ENCODE measurements at regions not wholly inside any gene's neighbourhood (a gene's known extent, or its start where the extent isn't known, plus 50 kb on each side); places are given as distances from the start of the nearest gene placed in this dataset.
"Not testable (repeated sequence)": the region's sequence is repeated elsewhere in the genome, so short reads cannot be mapped to it uniquely, and the experiment has no call there.

DNA sequence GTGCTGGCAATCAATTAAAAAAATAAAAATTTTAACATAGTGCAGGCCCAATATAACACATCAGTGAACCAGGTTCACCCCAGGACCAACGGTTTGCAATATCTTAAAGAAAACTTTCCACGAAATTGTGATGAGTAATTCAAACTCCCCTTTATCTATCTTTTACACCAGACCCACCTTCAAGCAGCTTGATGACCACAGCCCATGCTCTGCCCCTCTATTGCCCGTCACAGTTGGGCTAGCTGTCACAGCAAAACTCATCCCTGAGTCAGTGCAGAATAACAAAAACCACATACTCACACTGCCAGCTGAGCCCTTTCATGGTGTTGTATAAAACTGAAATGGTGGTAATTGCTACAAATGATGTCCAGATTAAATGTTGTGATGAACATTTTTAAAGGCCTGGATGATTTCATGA lies 112.5 kb upstream of the CREB1 start:
- DNase-seq = no peak

DNA sequence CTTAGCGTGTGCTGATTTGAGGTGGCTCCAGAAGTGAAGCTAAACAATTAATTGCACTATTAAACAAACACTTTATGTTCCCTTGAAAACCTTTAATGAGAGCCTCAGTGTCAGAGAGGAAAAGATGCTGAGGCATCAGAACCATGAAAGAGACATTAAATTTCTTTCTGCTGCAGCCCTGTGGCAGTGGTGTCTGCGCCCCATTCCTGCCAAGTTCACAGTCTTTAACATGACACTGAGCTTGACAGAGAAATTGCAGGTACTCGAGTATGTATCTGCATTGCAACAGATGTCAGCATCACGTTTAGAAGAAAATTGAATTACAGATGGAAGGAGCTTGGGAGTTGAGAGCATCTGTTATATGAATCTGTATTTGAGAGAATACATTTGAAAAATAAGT lies 111.3 kb upstream of the CREB1 start:
- no peak for DNase-seq

DNA sequence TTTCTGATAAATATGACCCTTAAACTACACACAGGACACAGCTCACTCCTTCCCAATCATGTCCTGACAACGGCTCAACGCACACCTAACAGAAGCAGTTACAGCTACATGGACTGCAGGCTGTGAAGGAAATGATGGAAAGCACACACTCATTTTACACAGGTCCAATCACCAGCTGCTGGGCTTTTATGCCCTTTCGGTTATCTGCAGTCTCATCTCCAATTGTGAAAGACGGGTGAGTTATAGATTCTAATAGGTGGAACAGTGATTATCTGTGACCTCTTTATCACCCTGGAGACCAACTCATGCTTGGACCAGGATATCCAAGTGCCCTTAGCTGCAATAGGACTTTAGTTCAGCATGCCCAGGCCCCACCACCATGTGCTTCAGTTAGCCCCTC lies 110.4 kb upstream of the CREB1 start:
- DNase-seq = no peak

DNA sequence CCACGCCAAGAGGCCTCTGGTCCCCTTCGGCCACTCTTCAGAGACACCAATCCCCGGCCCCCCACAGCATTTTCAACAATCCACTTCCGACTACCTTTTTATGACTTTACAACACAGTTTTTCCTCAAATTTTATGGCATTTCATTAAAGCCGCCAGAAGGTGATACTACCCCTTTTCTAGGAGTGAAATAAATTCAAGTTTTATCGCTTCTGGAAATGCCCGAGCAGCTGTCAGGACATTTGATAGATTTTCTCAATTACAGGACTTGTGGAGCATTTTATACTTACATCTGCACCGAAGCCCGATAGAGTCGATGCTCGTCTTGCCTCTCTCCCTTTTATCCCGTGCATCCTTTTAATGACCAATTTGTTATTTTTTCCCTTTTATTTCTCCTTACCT lies 108.1 kb upstream of the CREB1 start:
- DNase-seq = no peak

DNA sequence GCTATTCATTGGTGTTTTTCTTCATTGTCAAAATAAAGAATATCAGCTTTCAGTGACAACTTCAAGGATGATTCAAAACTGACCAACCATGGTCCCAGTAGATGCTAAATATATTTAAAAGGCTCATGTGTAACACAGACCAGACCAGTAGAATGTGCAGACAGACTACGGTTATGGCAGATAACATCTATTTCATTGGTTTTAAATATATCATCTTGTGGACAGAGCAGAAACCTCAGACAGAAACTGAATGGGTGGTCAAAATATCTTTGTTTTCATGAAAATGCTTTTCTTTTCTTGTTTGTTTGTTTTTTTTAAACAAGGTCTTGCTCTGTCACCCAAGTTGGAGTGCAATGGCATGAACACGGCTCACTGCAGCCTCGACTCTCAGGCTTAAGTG lies 107.4 kb upstream of the CREB1 start:
- DNase-seq = no peak

DNA sequence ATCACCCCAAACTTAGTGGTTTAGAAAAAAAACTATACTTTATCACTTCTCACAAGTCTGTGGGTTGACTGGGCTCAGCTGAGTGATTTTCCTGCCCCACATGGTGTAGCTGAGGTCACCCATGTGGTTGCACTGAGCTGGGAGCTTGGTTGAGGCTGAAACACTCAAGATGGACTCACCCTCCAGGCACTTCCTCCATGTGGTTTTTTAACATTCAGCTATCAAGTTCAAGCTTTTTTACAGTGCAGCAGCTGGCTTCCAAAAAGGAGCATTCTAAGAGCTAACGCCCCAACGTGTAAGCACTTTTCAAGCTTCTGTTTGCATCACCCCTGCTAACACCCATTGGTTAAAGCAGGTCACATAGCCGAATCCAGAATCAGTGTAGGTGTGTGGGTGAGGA lies 105.9 kb upstream of the CREB1 start:
- no peak for DNase-seq

DNA sequence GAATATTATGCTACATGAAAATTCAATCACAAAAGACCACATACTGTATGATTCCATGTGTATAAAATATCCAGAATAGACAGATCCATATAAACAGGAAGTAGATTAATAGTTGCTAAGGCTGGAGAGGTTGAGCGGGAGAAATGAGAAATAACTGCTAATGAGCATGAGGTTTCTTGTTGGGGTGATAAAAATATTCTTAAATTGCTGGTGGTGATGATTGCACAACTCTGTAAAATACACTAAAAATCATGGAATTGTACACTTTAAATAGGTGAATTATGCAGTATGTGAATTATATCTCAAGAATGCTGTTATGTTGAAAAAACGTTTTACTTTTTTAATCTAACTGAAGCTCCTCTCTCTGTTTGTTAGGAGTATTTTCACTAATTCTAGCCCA lies 101.8 kb upstream of the CREB1 start:
- no peak for DNase-seq

DNA sequence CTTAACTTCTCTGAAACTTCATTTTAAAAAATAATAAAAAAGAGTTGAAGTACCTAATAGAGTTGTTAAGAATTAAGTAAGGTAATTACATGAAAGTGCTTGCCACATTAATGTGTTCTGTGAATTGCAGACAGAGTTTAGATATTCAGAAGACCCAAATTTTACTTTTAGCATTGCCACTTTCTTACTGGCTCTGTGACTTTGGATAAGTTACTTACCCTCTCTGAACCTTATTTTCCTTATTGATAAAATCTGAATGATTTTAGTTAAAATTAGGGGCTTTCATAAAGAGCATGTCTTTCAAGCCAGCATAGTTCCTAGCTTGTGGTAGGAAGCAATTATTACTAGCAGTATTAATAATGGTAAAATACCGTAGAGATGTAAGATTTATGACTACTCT lies 101.2 kb upstream of the CREB1 start:
- DNase-seq = no peak

DNA sequence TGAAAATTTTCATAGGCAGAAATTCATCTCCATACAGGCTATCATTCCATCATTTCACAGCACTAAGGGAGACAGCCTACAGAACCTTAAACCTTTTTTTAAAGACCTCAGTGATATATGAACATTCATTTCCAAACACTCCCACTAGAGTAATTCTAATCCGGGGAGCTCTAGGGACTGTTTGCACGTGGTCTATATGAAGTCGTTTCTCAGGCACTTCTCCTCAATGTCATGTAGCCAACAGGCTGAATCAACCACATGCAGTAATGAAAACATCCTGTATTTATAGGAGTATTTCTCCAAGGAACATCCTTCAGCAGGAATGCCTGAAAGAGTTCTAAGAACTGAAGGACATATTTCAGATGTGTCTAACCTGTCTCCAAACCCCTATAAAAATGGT lies 97.3 kb upstream of the CREB1 start:
- DNase-seq = no peak

DNA sequence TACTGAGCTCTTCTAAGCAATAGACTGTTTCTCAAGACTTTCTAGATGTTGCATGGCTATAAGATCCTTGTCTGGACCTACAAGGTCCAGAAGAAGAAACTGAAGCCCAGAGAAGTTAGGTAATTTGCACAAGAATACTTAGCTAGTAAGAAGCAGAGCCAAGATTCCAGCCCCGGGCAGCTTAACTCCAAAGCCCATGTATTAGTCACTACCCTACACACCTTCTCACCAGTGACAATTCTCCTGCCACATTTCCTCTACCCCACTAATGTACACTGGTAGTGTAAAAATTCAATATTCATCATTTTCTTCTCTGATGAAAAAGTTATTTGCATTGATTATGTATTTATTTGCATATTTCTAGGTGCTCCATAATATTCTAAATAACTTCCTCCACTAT lies 95.5 kb upstream of the CREB1 start:
- DNase-seq = no peak

DNA sequence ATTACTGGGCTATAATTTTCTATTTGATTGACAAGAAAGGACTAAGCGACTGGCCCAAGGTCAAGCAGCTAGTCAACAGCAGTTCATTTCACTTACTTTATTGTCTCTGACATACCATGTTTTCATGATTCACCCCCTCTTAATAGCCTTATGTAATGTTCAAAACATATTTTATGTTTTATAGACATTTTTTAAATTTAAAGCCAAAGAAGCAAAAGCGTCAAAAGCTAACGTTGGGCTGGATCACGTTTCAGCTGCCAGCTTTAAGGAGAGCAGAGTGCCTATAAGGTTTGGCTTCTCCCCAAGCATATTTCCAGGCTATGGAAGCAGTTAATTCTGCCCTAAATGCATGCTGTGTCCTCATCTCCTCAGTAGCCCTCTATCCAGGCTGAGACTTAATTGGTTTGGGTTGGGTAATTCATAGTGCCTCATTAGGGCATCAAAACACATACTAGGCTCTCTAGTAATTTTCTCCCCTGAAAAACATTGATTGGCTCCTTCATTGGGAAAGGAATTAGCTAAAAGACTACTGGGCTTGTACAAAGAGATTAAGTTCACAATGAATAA lies 94.8 kb upstream of the CREB1 start:
- no peak for DNase-seq

DNA sequence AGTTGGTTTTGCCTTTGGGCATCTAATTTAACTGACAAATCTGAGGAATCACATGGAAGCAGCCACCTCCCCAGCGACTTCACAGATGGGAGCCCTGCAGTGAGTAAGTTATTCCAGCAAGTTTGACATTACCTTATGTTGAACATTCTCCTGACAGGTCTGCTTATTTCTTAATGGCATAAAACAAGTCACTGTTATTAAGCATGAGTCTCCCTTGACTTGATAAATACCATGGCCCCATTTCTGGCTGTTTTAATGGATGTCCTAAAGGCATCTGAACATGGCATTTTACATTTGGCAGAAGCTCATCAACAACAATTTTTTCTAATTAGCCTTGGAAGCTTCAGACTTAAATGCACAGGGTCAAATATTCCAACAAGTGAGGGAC lies 92.6 kb upstream of the CREB1 start:
- no peak for DNase-seq

DNA sequence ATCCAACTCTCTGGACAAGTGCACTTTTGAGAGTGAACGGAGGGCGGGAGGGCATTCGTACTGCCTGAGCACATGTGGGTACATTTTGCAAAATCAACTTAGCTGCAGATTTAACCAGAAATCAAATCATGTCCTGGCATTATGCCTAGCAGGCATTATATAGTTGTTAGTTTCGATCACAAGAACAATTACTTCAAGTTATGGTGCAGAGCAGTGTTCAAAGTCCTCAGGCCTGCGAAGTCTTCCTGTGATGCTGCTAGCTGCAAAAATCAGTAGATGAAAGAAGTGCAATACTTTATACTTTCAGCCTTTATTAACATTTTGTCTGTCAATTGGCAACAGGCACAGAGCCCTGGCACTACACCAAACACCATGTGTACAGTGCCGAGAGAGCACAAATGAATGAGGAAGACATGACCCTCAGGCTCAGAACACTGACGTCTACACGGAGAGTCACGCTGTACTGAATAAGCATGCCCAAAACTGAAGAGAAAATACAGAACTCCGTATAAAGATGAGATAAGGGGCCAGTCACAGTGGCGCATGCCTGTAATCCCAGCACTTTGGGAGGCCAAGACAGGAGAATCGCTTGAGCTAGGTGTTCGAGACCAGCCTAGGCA lies 92.1 kb upstream of the CREB1 start:
- no peak for DNase-seq

DNA sequence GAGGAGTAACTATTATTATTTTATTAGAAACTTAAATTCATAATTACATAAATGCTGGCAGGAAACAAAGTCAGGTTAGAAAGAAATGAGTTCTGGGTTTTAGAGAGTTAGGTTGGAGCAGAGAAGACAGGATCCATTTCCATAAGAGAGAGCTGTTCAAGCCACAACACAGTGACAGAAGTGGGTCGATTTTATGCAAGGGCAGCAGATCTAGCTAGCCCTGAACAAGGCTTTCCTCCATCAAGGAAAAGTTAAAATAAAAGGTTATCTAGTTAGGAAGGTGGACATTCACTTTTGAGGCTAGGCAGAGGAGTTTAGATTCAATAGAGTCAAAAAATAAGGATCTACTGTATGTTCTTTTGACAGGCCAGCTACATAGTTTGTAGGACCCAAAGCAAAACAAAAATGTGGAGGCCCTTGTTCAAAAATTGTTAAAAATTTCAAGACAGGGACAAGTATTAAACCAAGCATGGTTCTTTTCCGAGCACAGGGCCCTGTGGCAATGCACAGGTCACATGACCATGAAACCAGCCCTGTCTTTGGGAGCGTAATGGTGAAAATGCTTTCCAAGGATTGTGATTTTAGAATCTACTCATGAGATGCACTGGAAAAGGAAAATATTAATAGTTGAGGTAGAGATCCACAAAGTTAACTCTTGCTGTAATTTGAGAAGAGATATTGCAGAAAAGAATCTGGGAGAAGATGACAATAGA lies 91.2 kb upstream of the CREB1 start:
- DNase-seq = no peak

DNA sequence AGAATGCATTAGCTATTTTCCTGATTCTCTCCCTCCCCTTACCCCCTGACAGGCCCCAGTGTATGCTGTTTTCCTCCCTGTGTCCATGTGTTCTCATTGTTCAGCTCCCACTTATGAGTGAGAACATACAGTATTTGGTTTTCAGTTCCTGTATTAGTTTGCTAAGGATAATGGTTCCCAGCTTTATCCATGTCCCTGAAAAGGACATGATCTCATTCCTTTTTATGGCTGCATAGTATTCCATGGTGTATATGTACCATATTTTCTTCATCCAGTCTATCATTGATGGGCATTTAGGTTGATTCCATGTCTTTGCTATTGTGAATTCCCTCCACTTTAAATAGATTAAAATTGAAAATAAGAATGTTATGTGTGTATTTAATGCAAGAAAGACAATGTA lies 89.9 kb upstream of the CREB1 start:
- not testable (repeated sequence) for DNase-seq

DNA sequence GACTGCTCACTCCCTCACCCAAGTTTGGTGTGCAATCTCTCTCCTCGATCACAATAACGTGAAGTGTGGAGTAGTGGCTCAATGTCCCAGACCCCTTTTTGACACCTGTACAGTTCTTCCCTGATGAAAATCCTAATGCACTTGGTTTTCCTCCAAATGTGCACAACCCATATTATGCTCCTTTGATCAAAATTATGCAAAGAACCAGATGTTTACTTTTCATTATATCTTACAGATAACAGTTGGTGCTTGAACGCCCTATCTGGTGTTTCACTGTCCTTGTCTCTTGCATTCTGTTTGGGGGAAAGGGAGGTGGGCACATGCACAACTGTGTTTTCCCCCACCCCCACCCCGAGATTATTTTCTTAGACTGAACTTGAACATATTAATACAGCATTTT lies 85.0 kb upstream of the CREB1 start:
- no peak for DNase-seq

DNA sequence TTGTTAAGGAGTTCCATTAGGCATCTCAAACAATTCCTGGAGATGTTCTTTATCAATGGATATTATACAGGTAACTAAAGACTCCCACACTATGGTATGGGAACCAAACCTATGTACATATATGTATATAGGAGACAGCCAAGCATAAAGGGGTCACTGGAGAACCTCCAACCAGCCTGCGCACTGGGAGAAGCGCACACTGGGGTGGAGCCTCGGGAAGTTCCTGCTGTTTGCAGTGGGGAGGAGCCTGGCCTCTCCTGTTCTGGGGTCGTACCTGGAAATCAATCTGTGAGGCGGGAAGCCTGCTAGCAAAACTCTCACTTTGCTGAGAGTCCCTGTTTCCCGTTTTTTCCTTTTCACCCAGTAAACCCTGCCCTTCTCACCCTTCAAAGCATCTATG lies 83.1 kb upstream of the CREB1 start:
- DNase-seq = no peak

DNA sequence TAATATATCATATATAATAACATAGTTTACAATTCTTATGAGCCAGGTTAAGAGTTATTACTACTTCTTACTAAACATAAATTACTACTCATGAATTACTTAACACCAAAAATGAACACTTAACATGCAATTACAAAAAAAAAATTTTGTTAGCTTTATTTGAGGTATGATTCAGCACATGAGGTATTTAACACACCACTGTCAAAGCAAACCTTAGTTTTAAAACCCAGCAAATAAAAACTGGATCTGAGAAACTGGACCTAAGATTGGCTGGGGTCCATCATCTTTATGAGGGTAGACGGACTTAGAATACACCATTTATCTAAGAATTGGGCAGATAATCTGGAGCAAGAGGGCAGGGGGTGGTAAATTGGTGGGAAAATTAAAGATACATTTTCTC lies 81.8 kb upstream of the CREB1 start:
- no peak for DNase-seq

DNA sequence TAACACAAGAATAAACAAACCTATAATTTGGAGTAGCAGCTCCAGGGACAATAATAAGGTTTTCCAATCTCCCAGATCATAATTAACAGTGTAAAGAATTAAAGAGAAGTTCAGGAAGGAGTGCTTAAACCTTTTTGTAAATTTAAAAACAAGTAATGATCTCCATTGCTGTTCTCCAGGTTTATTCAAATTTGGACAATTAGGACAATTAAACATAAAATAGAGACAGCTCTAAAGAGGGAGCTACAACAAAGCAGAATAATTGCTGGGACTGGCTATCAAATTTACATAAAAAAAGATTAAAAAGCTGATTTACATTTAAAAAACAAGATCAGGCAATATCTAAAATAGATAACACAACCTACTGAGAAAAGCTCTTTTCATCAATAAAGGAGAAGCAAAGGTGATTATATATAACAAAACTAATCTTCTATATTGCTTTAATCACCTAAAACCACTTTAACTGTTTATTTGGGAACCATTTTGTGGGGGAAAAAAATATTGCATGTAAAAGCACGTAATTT lies 80.1 kb upstream of the CREB1 start:
- no peak for DNase-seq

DNA sequence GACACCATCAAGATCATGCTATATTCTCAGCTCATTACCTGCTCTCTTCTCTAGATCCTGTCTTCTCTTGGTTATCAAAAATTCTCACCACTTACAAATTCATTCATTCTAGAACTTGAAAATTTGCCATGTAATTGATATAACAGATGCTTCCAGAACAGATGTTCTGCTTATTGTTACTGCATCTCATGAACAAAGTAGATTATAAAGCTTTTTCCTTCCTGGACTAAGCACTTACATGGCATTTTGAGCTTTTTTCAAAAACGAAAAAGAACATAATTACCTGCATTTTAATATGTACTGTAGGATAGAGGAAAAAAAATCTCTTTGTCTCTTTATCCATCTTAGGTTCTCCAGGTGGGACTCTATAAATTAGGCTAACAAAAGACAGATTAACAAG lies 79.6 kb upstream of the CREB1 start:
- no peak for DNase-seq

DNA sequence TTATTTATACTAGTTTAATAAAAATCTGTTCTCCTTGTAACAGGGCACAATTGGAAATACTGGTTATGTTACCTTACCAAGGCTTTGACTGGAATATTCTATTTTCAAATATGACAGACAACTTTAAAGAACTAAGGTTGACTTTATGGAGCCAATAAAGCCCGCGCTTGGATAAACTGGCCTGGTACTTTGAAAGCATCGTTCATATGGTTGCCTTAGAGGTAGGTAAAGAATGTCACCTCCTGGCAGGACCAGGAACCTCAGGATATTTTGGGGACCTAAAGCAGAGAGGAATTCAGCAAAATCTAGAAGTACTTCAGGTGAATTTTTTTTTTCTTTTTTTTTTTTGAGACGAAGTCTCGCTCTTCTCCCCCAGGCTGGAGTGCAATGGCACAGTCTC lies 71.2 kb upstream of the CREB1 start:
- DNase-seq = no peak

DNA sequence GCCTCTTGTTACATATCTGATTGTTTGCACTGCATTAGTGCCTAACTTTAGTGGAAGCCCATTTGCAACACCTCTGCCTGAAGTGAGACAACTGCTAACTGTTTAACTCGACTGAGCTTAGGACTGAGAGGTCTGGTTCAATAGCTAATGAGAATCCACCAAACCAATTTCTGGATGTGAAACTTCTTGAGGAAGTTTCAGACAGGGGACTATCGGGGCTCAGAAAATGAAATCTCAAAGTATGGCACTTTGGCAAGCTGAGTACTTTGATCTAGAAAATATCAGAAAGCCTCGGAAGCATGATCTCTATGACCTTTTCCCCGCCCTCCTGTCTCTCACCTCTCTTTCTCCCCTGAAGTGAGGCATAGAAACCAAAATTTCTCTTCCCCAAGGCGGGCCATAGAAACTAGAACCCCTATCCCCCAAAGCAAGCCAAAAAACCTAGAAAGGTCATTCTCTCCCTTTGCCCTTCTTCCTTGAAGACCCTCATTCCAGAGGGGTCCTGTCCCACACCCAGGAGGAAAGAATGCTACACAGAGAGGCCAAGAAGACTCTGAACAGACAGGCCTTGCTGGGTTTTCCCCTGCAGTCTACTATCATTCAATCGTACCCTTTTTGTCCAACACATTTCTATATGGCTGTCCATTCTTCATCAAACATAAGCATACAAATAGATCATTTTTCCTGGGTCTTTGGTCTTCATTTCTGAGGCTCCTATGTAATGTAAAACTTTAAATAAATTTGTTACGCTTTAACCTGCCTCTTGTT lies 69.6 kb upstream of the CREB1 start:
- no peak for DNase-seq

DNA sequence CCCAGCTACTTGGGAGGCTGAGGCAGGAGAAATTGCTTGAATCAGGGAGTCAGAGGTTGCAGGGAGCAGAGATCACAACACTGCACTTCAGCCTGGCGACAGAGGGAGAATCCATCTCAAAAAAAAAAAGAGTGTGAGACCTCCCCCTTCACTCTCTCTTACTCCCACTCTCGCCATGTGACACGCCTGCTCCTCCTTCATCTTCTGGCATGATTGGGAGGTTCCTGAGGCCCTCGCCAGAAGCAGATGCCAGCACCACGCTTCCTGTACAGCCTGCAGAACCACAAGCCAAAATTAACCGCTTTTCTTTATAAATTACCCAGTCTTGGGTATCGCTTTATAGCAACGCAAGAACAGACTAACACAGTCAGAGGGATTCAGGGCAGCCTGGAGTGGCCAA lies 66.3 kb upstream of the CREB1 start:
- DNase-seq = no peak

DNA sequence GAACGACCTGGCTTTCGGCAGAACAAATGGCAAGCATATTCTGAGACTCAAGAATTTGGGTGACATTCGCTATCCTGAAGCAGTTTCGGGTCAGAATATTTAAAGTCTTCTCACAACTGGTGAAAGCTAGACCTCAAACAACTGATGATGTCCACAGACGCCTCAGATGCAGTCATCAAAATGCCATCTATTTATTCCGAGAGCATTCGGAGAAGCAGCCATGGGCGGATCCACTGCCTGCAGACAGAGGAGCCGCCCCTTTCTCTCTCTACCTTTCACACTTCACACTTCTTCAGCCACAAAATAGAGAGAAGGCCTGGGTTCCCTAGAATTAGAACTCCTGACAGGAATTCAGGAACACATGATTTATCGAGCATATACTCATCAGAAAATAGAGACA lies 65.8 kb upstream of the CREB1 start:
- no peak for DNase-seq
